ENCODE measurements at regions not wholly inside any gene's neighbourhood (a gene's known extent, or its start where the extent isn't known, plus 50 kb on each side); places are given as distances from the start of the nearest gene placed in this dataset.

GRCh38 chr4:23667659-23668058 lies 222.2 kb downstream of the PPARGC1A start:
- intact Hi-C loops (cut with DNase I), result no loop called here
- Histone ChIP-seq H3K4me3 (no peak overlapping the region), H3K4me1 (no peaks in the 10 kb centered on the region), H3K36me3 (no peaks in the 10 kb centered on the region), H3K27me3 (no peaks in the 10 kb centered on the region), H3K27ac (no peak overlapping the region), H3K9me3 (no peaks in the 10 kb centered on the region)
- no peak for TF ChIP-seq POLR2A (IDR thresholded peaks at IDR 0.05)
- TF ChIP-seq, protein P1, sequence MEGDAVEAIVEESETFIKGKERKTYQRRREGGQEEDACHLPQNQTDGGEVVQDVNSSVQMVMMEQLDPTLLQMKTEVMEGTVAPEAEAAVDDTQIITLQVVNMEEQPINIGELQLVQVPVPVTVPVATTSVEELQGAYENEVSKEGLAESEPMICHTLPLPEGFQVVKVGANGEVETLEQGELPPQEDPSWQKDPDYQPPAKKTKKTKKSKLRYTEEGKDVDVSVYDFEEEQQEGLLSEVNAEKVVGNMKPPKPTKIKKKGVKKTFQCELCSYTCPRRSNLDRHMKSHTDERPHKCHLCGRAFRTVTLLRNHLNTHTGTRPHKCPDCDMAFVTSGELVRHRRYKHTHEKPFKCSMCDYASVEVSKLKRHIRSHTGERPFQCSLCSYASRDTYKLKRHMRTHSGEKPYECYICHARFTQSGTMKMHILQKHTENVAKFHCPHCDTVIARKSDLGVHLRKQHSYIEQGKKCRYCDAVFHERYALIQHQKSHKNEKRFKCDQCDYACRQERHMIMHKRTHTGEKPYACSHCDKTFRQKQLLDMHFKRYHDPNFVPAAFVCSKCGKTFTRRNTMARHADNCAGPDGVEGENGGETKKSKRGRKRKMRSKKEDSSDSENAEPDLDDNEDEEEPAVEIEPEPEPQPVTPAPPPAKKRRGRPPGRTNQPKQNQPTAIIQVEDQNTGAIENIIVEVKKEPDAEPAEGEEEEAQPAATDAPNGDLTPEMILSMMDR (IDR thresholded peaks at IDR 0.05), result no peak
- WGBS, 2 donors, result 69 to 82% methylated on average over 3 of the region's 3 CpGs
- no peak for DNase-seq

- intact Hi-C loops (cut with DNase I), result no loop called here
- H3K4me1 ChIP-seq, result no peaks in the 10 kb centered on the region
- 76 to 79% methylated on average over 2 of the region's 2 CpGs for WGBS, 2 donors
- H3K27ac ChIP-seq, result no peak overlapping the region
- H3K9me3 ChIP-seq, result no peaks in the 10 kb centered on the region
- no peaks in the 10 kb centered on the region for H3K27me3 ChIP-seq
- no peak overlapping the region for H3K4me3 ChIP-seq
- TF ChIP-seq POLR2A (IDR thresholded peaks at IDR 0.05), result no peak
- TF ChIP-seq, protein P1 (IDR thresholded peaks at IDR 0.05), result no peak
- no peak for DNase-seq
- no peaks in the 10 kb centered on the region for H3K36me3 ChIP-seq
Measured at GRCh38 chr4:23660865-23661264, 229.0 kb downstream of the PPARGC1A start.

DNA sequence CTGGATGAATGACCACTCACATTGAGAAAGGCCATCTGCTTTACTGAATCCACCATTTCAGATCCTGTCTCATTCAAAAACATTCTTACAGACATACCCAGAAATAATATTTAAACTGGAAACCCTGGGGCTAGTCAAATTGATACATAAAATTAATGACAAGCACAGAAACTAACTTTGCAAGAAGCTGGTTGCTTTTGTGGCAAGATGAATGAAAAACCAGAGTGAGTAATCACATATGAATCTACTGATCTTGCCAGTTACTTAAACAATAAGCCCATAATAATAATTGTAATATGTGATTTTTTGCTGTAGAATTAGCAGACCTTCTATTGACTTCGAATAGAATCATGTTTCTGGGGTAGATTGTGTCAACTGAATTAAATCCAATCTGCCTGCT lies 235.1 kb downstream of the PPARGC1A start:
- Histone ChIP-seq H3K4me3 (no peak overlapping the region), H3K9me3 (no peaks in the 10 kb centered on the region), H3K36me3 (no peaks in the 10 kb centered on the region), H3K4me1 (no peaks in the 10 kb centered on the region), H3K27me3 (no peaks in the 10 kb centered on the region), H3K27ac (no peak overlapping the region)
- TF ChIP-seq, protein P1 (IDR thresholded peaks at IDR 0.05), result no peak
- TF ChIP-seq POLR2A (IDR thresholded peaks at IDR 0.05), result no peak
- intact Hi-C loops (cut with DNase I), result no loop called here
- 36 to 50% methylated on average over 1 of the region's 1 CpG for WGBS, 2 donors
- no peak for DNase-seq

DNA sequence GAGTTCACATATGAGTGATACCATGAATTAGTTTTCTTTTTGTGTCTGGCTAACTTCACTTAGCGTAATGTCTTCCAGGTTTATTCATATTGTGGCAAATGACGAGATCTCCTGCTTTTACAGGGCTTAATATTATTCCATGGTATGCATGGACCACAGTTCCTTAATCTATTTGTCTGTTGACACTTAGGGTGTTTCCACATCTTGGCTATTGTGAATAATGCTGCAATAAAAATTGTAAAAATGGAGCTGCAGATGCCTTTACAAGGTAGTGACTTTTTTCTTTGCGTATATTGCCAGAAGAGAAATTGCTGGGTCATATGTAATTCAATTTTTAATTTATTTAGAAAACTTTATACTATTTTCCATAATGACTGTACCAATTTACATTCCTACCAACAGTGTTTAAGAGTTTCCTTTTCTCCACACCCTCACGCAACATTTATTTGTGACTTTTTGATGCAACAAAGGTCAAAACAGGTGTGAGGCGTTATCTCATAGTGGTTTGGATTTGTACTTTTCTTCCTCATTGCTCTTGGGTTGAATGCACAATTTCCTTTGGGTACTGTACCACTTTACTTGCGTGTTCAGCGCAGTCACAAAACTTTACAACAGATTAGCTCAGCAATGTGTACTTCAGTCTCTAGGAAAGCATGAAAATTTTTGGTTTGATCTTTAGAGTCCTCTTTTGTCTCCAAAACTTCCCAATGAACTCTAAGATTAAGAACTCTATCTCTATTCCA lies 240.8 kb downstream of the PPARGC1A start:
- Histone ChIP-seq H3K27ac (no peak overlapping the region), H3K9me3 (no peaks in the 10 kb centered on the region)
- 83 to 84% methylated on average over 7 of the region's 7 CpGs for WGBS, 2 donors

DNA sequence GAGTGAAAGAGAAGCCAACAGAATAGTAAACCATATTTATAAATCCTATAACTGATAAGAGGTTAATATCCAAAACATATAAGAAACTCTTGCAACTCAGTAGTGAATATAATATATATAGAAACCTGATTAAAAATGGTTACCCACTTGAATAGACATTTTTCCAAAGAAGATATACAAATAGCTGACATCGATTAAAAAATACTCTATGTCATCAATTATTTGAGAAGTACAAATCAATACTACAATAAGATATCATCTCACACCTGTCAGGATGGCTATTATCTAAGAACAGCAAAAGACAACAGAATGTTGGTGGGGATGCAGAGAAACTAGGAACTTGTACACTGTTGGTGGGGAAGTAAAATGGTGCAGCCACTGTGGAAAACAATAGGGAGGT lies 254.4 kb downstream of the PPARGC1A start:
- no peaks in the 10 kb centered on the region for H3K9me3 ChIP-seq
- H3K27me3 ChIP-seq, result no peaks in the 10 kb centered on the region
- no peak overlapping the region for H3K27ac ChIP-seq
- DNase-seq, result no peak
- WGBS, 2 donors, result 82 to 88% methylated on average over 1 of the region's 1 CpG
- H3K36me3 ChIP-seq, result no peaks in the 10 kb centered on the region
- no peak for TF ChIP-seq POLR2A (IDR thresholded peaks at IDR 0.05)
- TF ChIP-seq, protein P1 (IDR thresholded peaks at IDR 0.05), result no peak
- intact Hi-C loops (cut with DNase I), result no loop called here
- H3K4me3 ChIP-seq, result no peak overlapping the region
- peaks cover 0 to 12% (median 0%) of the 10 kb centered on the region in 3 donors for H3K4me1 ChIP-seq

More for the DNA sequence above, 240.8 kb downstream of the PPARGC1A start:
- no peak for DNase-seq
- Histone ChIP-seq H3K4me3 (no peak overlapping the region), H3K4me1 (no peaks in the 10 kb centered on the region), H3K36me3 (no peaks in the 10 kb centered on the region), H3K27me3 (no peaks in the 10 kb centered on the region)
- intact Hi-C loops (cut with DNase I), result no loop called here
- no peak for TF ChIP-seq POLR2A (IDR thresholded peaks at IDR 0.05)
- TF ChIP-seq, protein P1 (IDR thresholded peaks at IDR 0.05), result no peak
